Suprapubic skin (tissue), 3 donors: ENCODE measurements at regions not wholly inside any gene's neighbourhood (a gene's known extent, or its start where the extent isn't known, plus 50 kb on each side); places are given as distances from the start of the nearest gene placed in this dataset.

Experiments used
- EP300 ChIP-seq: sonication (generic); formaldehyde crosslinking; IDR thresholded peaks from one replicate; pipeline ENCODE4 v1.6.1; 2017; ENCODE audit warnings: antibody characterized with exemption
- POLR2A ChIP-seq, 2 donors: fragments of 450-650 bp; IDR thresholded peaks; one replicate each; pipeline ENCODE4 v1.6.1; 2017; ENCODE audit warnings: antibody characterized with exemption in 2 of 2, mild to moderate bottlenecking in 2 of 2, moderate library complexity in 2 of 2
- TF ChIP-seq, protein P1 (sequence below), 2 donors: fragments of 200-600 bp in 1 of 2; fragments of 450-650 bp in 1 of 2; sonication (generic) in 1 of 2; IDR thresholded peaks; one replicate each; pipeline ENCODE4 v1.5.1; 2016 to 2019; ENCODE audit warnings: antibody characterized with exemption in 2 of 2, mild to moderate bottlenecking in 1 of 2, moderate library complexity in 1 of 2

DNA sequence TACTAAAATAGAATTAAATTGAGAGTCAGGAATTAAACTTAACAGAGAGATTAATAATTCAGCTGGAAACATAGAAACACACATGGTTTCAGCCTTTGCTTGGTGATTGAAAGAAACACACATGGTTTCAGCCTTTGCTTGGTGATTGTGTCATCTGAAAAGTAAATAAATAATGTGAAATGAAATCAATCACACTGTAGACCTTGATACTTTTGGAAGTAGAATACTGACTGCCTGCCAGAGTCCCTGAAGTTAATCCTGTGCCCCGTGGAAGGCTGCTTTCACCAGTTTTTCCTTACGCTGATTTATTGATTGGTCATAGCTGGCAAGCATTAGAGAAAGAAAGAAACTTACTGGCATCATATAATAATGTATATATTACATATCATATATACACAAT is 1252.7 kb upstream of the FAM98A start:
- TF ChIP-seq POLR2A (IDR thresholded peaks at IDR 0.05) (no peak), EP300 (no peak)
- TF ChIP-seq, protein P1, sequence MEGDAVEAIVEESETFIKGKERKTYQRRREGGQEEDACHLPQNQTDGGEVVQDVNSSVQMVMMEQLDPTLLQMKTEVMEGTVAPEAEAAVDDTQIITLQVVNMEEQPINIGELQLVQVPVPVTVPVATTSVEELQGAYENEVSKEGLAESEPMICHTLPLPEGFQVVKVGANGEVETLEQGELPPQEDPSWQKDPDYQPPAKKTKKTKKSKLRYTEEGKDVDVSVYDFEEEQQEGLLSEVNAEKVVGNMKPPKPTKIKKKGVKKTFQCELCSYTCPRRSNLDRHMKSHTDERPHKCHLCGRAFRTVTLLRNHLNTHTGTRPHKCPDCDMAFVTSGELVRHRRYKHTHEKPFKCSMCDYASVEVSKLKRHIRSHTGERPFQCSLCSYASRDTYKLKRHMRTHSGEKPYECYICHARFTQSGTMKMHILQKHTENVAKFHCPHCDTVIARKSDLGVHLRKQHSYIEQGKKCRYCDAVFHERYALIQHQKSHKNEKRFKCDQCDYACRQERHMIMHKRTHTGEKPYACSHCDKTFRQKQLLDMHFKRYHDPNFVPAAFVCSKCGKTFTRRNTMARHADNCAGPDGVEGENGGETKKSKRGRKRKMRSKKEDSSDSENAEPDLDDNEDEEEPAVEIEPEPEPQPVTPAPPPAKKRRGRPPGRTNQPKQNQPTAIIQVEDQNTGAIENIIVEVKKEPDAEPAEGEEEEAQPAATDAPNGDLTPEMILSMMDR (IDR thresholded peaks at IDR 0.05), result no peak
